HG02798 (cell line): ENCODE measurements at regions not wholly inside any gene's neighbourhood (a gene's known extent, or its start where the extent isn't known, plus 50 kb on each side); places are given as distances from the start of the nearest gene placed in this dataset.

Experiments
- ATAC-seq: cut with Tn5 transposase; IDR thresholded peaks from one replicate; pipeline ENCODE4 v1.9.1; 2021; ENCODE audit warnings: mild to moderate bottlenecking; ENCODE audit not compliant: unreplicated experiment, poor library complexity

- ATAC-seq = no peak
These were observed 406.1 kb downstream of the ICE1 start for GRCh38 chr5:5828619-5829018.

GRCh38 chr5:5826911-5827310 is 404.4 kb downstream of the ICE1 start:
- no peak for ATAC-seq

- ATAC-seq = peak; percentile 43
These were observed 400.3 kb downstream of the ICE1 start for GRCh38 chr5:5822729-5823257.

- ATAC-seq = no peak
These were observed 394.5 kb downstream of the ICE1 start for GRCh38 chr5:5816960-5817359.

- ATAC-seq = no peak
These were observed 391.0 kb downstream of the ICE1 start for GRCh38 chr5:5813441-5813840.

GRCh38 chr5:5810461-5810860 is 388.0 kb downstream of the ICE1 start:
- no peak for ATAC-seq

GRCh38 chr5:5805916-5806315 is 383.4 kb downstream of the ICE1 start:
- no peak for ATAC-seq

GRCh38 chr5:5804478-5805233 is 382.2 kb downstream of the ICE1 start:
- no peak for ATAC-seq

- no peak for ATAC-seq
These were observed 378.6 kb downstream of the ICE1 start for GRCh38 chr5:5800801-5801761.

- ATAC-seq = no peak
These were observed 377.3 kb downstream of the ICE1 start for GRCh38 chr5:5799826-5800225.

- no peak for ATAC-seq
These were observed 376.8 kb downstream of the ICE1 start for GRCh38 chr5:5799229-5799628.

GRCh38 chr5:5798462-5798861 is 376.0 kb downstream of the ICE1 start:
- ATAC-seq = no peak

GRCh38 chr5:5798041-5798440 is 375.6 kb downstream of the ICE1 start:
- no peak for ATAC-seq

GRCh38 chr5:5795074-5795771 is 372.7 kb downstream of the ICE1 start:
- no peak for ATAC-seq

GRCh38 chr5:5794118-5794560 is 371.7 kb downstream of the ICE1 start:
- ATAC-seq = no peak

GRCh38 chr5:5793242-5794117 is 371.0 kb downstream of the ICE1 start:
- no peak for ATAC-seq

- ATAC-seq = no peak
These were observed 369.6 kb downstream of the ICE1 start for GRCh38 chr5:5792106-5792505.

GRCh38 chr5:5788793-5789192 is 366.3 kb downstream of the ICE1 start:
- no peak for ATAC-seq

GRCh38 chr5:5787373-5787772 is 364.9 kb downstream of the ICE1 start:
- no peak for ATAC-seq

GRCh38 chr5:5784101-5784500 is 361.6 kb downstream of the ICE1 start:
- ATAC-seq = no peak
